ENCODE measurements at regions not wholly inside any gene's neighbourhood (a gene's known extent, or its start where the extent isn't known, plus 50 kb on each side); places are given as distances from the start of the nearest gene placed in this dataset.

GRCh38 chr4:181823645-181824044 is 419.6 kb upstream of the TENM3 start:
- H3K4me3 ChIP-seq (ENCODE audit: severe bottlenecking), result no peak overlapping the region

GRCh38 chr4:181825564-181825963 is 417.6 kb upstream of the TENM3 start:
- ATAC-seq (ENCODE audit: low read depth), result no peak
- Histone ChIP-seq H3K27ac (ENCODE audit: poor library complexity, severe bottlenecking) (no peak overlapping the region), H3K9me3 (ENCODE audit: severe bottlenecking) (no peaks in the 10 kb centered on the region), H3K27me3 (ENCODE audit: insufficient read depth, poor library complexity, severe bottlenecking) (no peaks in the 10 kb centered on the region), H3K4me3 (ENCODE audit: severe bottlenecking) (no peak overlapping the region), H3K36me3 (ENCODE audit: low read depth) (no peaks in the 10 kb centered on the region), H3K4me1 (ENCODE audit: insufficient read depth, poor library complexity, severe bottlenecking) (peaks cover 10% of the 10 kb centered on the region)
- no peak for DNase-seq (ENCODE audit: low spot score)
- no peak for TF ChIP-seq CTCF (IDR thresholded peaks at IDR 0.05; ENCODE audit: poor library complexity, severe bottlenecking)

More at GRCh38 chr4:181823645-181824044, 419.6 kb upstream of the TENM3 start:
- DNase-seq (ENCODE audit: low spot score), result no peak
- TF ChIP-seq CTCF (IDR thresholded peaks at IDR 0.05; ENCODE audit: poor library complexity, severe bottlenecking), result no peak
- Histone ChIP-seq H3K27ac (ENCODE audit: poor library complexity, severe bottlenecking) (no peak overlapping the region), H3K36me3 (ENCODE audit: low read depth) (no peaks in the 10 kb centered on the region), H3K9me3 (ENCODE audit: severe bottlenecking) (no peaks in the 10 kb centered on the region), H3K27me3 (ENCODE audit: insufficient read depth, poor library complexity, severe bottlenecking) (no peaks in the 10 kb centered on the region), H3K4me1 (ENCODE audit: insufficient read depth, poor library complexity, severe bottlenecking) (peaks cover 10% of the 10 kb centered on the region)
- no peak for ATAC-seq (ENCODE audit: low read depth)

- no peaks in the 10 kb centered on the region for H3K9me3 ChIP-seq (ENCODE audit: severe bottlenecking)
- H3K4me1 ChIP-seq (ENCODE audit: insufficient read depth, poor library complexity, severe bottlenecking), result peaks cover 4% of the 10 kb centered on the region
- no peak overlapping the region for H3K27ac ChIP-seq (ENCODE audit: poor library complexity, severe bottlenecking)
- H3K4me3 ChIP-seq (ENCODE audit: severe bottlenecking), result no peak overlapping the region
- no peak for TF ChIP-seq CTCF (IDR thresholded peaks at IDR 0.05; ENCODE audit: poor library complexity, severe bottlenecking)
- no peaks in the 10 kb centered on the region for H3K27me3 ChIP-seq (ENCODE audit: insufficient read depth, poor library complexity, severe bottlenecking)
- H3K36me3 ChIP-seq (ENCODE audit: low read depth), result no peaks in the 10 kb centered on the region
- no peak for DNase-seq (ENCODE audit: low spot score)
- no peak for ATAC-seq (ENCODE audit: low read depth)
Observed at GRCh38 chr4:181827246-181827645, 416.0 kb upstream of the TENM3 start.

GRCh38 chr4:181830404-181831035 is 412.7 kb upstream of the TENM3 start:
- H3K4me3 ChIP-seq (ENCODE audit: severe bottlenecking), result no peak overlapping the region
- DNase-seq (ENCODE audit: low spot score) (no peak), ATAC-seq (ENCODE audit: low read depth) (no peak)
- peaks cover 5% of the 10 kb centered on the region for H3K4me1 ChIP-seq (ENCODE audit: insufficient read depth, poor library complexity, severe bottlenecking)
- no peaks in the 10 kb centered on the region for H3K36me3 ChIP-seq (ENCODE audit: low read depth)
- H3K27me3 ChIP-seq (ENCODE audit: insufficient read depth, poor library complexity, severe bottlenecking), result no peaks in the 10 kb centered on the region
- no peak for TF ChIP-seq CTCF (IDR thresholded peaks at IDR 0.05; ENCODE audit: poor library complexity, severe bottlenecking)
- no peak overlapping the region for H3K27ac ChIP-seq (ENCODE audit: poor library complexity, severe bottlenecking)
- H3K9me3 ChIP-seq (ENCODE audit: severe bottlenecking), result no peaks in the 10 kb centered on the region

GRCh38 chr4:181834071-181834470 is 409.1 kb upstream of the TENM3 start:
- no peak for ATAC-seq (ENCODE audit: low read depth)
- H3K27ac ChIP-seq (ENCODE audit: poor library complexity, severe bottlenecking), result no peak overlapping the region
- H3K9me3 ChIP-seq (ENCODE audit: severe bottlenecking), result no peaks in the 10 kb centered on the region
- no peak for DNase-seq (ENCODE audit: low spot score)
- H3K36me3 ChIP-seq (ENCODE audit: low read depth), result no peaks in the 10 kb centered on the region
- H3K27me3 ChIP-seq (ENCODE audit: insufficient read depth, poor library complexity, severe bottlenecking), result no peaks in the 10 kb centered on the region
- TF ChIP-seq CTCF (IDR thresholded peaks at IDR 0.05; ENCODE audit: poor library complexity, severe bottlenecking), result no peak
- no peak overlapping the region for H3K4me3 ChIP-seq (ENCODE audit: severe bottlenecking)
- H3K4me1 ChIP-seq (ENCODE audit: insufficient read depth, poor library complexity, severe bottlenecking), result peaks cover 15% of the 10 kb centered on the region

Measured in RWPE2 (cell line).